AG09309 (cell line): ENCODE measurements at regions not wholly inside any gene's neighbourhood (a gene's known extent, or its start where the extent isn't known, plus 50 kb on each side); places are given as distances from the start of the nearest gene placed in this dataset.
"Not testable (repeated sequence)": the region's sequence is repeated elsewhere in the genome, so short reads cannot be mapped to it uniquely, and the experiment has no call there.

Experiments
- DNase-seq: peaks from one replicate; pipeline ENCODE4 v3.0.0-alpha.2; 2010; ENCODE audit warnings: low read depth
- H3K4me3 ChIP-seq: 2 replicates; pipeline ENCODE4 v1.5.1; 2011; ENCODE audit warnings: mild to moderate bottlenecking, low read depth, low read length, moderate library complexity; ENCODE audit not compliant: control insufficient read depth
- TF ChIP-seq, protein P1 (sequence below): IDR thresholded peaks from 2 replicates; pipeline ENCODE4 v1.5.1; 2011; ENCODE audit warnings: mild to moderate bottlenecking, low read depth, low read length, inconsistent platforms; ENCODE audit not compliant: insufficient read depth, control insufficient read depth; ENCODE audit errors: missing control alignments

DNA sequence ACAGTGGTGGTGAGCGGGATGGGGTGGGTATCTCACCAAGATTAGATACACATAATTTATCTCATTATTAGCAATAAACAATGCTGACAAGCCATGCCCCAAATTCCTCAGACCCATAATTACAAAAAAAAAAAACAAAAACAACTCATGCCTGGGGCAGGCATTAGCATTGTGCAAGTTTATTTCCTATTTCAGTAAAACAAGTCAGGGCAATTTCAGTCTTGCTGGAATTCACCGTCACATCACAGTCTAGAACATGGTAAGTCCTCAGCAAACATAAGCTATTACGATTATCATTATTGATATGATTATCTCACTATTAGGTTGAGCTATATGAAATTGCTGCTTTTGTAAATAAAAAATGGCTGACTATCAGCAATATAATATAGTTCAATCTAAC is 57.5 kb upstream of the GNAQ start:
- TF ChIP-seq, protein P1, sequence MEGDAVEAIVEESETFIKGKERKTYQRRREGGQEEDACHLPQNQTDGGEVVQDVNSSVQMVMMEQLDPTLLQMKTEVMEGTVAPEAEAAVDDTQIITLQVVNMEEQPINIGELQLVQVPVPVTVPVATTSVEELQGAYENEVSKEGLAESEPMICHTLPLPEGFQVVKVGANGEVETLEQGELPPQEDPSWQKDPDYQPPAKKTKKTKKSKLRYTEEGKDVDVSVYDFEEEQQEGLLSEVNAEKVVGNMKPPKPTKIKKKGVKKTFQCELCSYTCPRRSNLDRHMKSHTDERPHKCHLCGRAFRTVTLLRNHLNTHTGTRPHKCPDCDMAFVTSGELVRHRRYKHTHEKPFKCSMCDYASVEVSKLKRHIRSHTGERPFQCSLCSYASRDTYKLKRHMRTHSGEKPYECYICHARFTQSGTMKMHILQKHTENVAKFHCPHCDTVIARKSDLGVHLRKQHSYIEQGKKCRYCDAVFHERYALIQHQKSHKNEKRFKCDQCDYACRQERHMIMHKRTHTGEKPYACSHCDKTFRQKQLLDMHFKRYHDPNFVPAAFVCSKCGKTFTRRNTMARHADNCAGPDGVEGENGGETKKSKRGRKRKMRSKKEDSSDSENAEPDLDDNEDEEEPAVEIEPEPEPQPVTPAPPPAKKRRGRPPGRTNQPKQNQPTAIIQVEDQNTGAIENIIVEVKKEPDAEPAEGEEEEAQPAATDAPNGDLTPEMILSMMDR, result no peak
- DNase-seq, result no peak
- no peak overlapping the region for H3K4me3 ChIP-seq

DNA sequence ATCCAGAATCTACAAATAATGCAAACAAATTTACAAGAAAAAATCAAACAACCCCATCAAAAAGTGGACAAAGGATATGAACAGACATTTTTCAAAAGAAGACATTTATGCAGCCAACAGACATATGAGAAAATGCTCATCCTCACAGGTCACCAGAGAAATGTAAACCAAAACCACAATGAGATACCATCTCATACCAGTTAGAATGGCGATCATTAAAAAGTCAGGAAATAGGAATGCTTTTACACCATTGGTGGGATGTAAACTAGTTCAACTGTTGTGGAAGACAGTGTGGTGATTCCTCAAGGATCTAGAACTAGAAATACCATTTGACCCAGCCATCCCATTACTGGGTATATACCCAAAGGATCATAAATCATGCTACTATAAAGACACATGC is 56.6 kb upstream of the GNAQ start:
- H3K4me3 ChIP-seq, DNase-seq: not testable (repeated sequence)
